A673 (cell line): ENCODE measurements at regions not wholly inside any gene's neighbourhood (a gene's known extent, or its start where the extent isn't known, plus 50 kb on each side); places are given as distances from the start of the nearest gene placed in this dataset.

Source experiments
- EZH2 ChIP-seq: fragments of 200-600 bp; sonication (generic); IDR thresholded peaks from 2 replicates; pipeline ENCODE4 v1.6.1; 2017; ENCODE audit warnings: borderline replicate concordance, low read depth, mild to moderate bottlenecking, mixed read lengths, antibody characterized with exemption, low read length; ENCODE audit not compliant: poor library complexity, severe bottlenecking
- TF ChIP-seq, protein P1 (sequence below): fragments of 300-800, 200-600 bp; sonication (generic); conservative IDR thresholded peaks from 2 replicates; pipeline ENCODE4 v1.5.1; 2017; ENCODE audit warnings: low read depth, mild to moderate bottlenecking, antibody characterized with exemption, low read length, moderate library complexity, mixed read lengths

DNA sequence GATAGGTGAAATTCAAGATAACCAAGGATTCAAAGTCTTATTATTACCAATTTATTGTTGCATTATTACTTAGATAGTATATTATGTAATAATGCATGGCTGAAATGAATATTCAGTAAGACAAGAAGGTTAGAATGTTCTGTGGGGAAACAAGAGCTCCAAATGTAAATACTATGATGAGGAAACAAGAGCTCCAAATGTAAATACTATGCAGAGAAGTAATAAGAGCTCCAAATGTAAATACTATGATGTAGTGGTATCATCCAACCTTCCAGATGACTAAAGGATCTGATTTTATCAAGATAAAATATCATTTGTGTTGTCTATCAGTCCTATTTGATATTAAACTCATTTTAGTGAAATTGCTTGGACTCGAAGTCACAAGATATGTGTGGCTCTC, 82.2 kb upstream of the PCDH18 start:
- TF ChIP-seq, protein P1, sequence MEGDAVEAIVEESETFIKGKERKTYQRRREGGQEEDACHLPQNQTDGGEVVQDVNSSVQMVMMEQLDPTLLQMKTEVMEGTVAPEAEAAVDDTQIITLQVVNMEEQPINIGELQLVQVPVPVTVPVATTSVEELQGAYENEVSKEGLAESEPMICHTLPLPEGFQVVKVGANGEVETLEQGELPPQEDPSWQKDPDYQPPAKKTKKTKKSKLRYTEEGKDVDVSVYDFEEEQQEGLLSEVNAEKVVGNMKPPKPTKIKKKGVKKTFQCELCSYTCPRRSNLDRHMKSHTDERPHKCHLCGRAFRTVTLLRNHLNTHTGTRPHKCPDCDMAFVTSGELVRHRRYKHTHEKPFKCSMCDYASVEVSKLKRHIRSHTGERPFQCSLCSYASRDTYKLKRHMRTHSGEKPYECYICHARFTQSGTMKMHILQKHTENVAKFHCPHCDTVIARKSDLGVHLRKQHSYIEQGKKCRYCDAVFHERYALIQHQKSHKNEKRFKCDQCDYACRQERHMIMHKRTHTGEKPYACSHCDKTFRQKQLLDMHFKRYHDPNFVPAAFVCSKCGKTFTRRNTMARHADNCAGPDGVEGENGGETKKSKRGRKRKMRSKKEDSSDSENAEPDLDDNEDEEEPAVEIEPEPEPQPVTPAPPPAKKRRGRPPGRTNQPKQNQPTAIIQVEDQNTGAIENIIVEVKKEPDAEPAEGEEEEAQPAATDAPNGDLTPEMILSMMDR: no peak
- no peak for TF ChIP-seq EZH2
